NT2/D1 (cell line): ENCODE measurements at regions not wholly inside any gene's neighbourhood (a gene's known extent, or its start where the extent isn't known, plus 50 kb on each side); places are given as distances from the start of the nearest gene placed in this dataset.

Experiments used
- SUZ12 ChIP-seq: IDR thresholded peaks from 2 replicates; pipeline ENCODE4 v1.6.1; 2011; ENCODE audit not compliant: insufficient read length, insufficient read depth; ENCODE audit errors: extremely low read depth
- YY1 ChIP-seq: IDR thresholded peaks from 2 replicates; pipeline ENCODE4 v1.6.1; 2011; ENCODE audit not compliant: insufficient read length, insufficient read depth
- ZNF274 ChIP-seq: IDR thresholded peaks from 2 replicates; pipeline ENCODE4 v1.6.1; 2011; ENCODE audit warnings: mild to moderate bottlenecking, low read depth, low read length

DNA sequence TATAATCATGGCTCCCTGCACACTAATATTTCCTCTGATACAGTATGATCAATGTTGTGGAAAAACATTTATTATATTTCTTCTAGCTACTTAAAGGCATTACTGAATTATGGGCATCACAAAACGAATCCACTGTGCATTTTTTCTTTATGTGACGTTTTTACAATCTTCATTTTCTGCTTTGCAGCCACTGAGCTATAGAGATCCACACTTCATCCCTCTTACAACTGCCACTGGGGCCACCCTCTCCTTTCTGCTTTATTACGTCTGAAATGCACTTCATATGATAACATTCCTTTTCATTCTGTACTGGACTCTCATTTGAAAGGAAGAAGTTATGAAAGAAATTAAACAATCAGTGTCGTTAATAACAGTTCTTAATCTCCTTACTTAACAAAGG is 394.5 kb upstream of the HNRNPA3 start:
- TF ChIP-seq SUZ12: no peak
- TF ChIP-seq ZNF274: no peak
- TF ChIP-seq YY1: no peak
